DND-41 (cell line): ENCODE measurements at regions not wholly inside any gene's neighbourhood (a gene's known extent, or its start where the extent isn't known, plus 50 kb on each side); places are given as distances from the start of the nearest gene placed in this dataset.

Experiments used
- ATAC-seq: fragments of 200-7000 bp; cut with Tn5 transposase; 3 replicates; pipeline ENCODE4 v1.9.1; 2021; ENCODE audit warnings: low read depth; ENCODE audit not compliant: insufficient read depth
- DNase-seq: peaks from one replicate; pipeline ENCODE4 v3.0.0-alpha.2; 2020
- H2AFZ ChIP-seq: 2 replicates; pipeline ENCODE4 v1.6.0; 2012; ENCODE audit warnings: low read depth, low read length
- H3K27ac ChIP-seq: 2 replicates; pipeline ENCODE4 v1.5.1; 2012; ENCODE audit warnings: low read length, inconsistent platforms
- H3K27me3 ChIP-seq: fragments of 200-600 bp; sonication (generic); 2 replicates; pipeline ENCODE4 v1.6.0; 2012; ENCODE audit warnings: low read length, mild to moderate bottlenecking, inconsistent platforms; ENCODE audit not compliant: insufficient read depth, poor library complexity
- H3K36me3 ChIP-seq: 2 replicates; pipeline ENCODE4 v1.5.1; 2012; ENCODE audit warnings: low read length, inconsistent platforms; ENCODE audit not compliant: insufficient read depth
- H3K4me1 ChIP-seq: 2 replicates; pipeline ENCODE4 v1.5.1; 2012; ENCODE audit warnings: mild to moderate bottlenecking, low read length; ENCODE audit not compliant: insufficient read depth
- H3K4me2 ChIP-seq: 2 replicates; pipeline ENCODE4 v1.6.0; 2012; ENCODE audit warnings: mild to moderate bottlenecking, moderate library complexity, low read length, inconsistent platforms; ENCODE audit not compliant: insufficient read depth
- H3K4me3 ChIP-seq, 2 experiments: fragments of 200-600 bp in 1 of 2; shearing (Covaris generic) in 1 of 2; 2 replicates each; pipeline ENCODE4 v1.5.1; 2012 to 2016; ENCODE audit warnings: inconsistent platforms in 2 of 2, low read length in 2 of 2, mild to moderate bottlenecking in 2 of 2, low read depth in 1 of 2, moderate library complexity in 1 of 2
- H3K79me2 ChIP-seq: 2 replicates; pipeline ENCODE4 v1.6.0; 2012; ENCODE audit warnings: low read length, inconsistent platforms; ENCODE audit not compliant: insufficient read depth
- H3K9ac ChIP-seq: 2 replicates; pipeline ENCODE4 v1.6.0; 2012; ENCODE audit warnings: low read depth, mild to moderate bottlenecking, inconsistent platforms, low read length, moderate library complexity
- H3K9me3 ChIP-seq: 2 replicates; pipeline ENCODE4 v1.5.1; 2012; ENCODE audit warnings: low read length, moderate library complexity, mild to moderate bottlenecking, inconsistent platforms; ENCODE audit not compliant: insufficient read depth, severe bottlenecking
- H4K20me1 ChIP-seq: 2 replicates; pipeline ENCODE4 v1.6.0; 2012; ENCODE audit warnings: low read length; ENCODE audit not compliant: insufficient read depth
- EZH2 ChIP-seq: IDR thresholded peaks from 3 replicates; pipeline ENCODE4 v1.6.1; 2012; ENCODE audit warnings: borderline replicate concordance, low read depth, mild to moderate bottlenecking, moderate library complexity, low read length, inconsistent platforms; ENCODE audit not compliant: severe bottlenecking
- TF ChIP-seq, protein P1 (sequence below): IDR thresholded peaks from 2 replicates; pipeline ENCODE4 v1.5.1; 2012; ENCODE audit warnings: borderline replicate concordance, low read length, moderate library complexity, mild to moderate bottlenecking; ENCODE audit not compliant: poor library complexity, severe bottlenecking; ENCODE audit errors: extremely low read depth

DNA sequence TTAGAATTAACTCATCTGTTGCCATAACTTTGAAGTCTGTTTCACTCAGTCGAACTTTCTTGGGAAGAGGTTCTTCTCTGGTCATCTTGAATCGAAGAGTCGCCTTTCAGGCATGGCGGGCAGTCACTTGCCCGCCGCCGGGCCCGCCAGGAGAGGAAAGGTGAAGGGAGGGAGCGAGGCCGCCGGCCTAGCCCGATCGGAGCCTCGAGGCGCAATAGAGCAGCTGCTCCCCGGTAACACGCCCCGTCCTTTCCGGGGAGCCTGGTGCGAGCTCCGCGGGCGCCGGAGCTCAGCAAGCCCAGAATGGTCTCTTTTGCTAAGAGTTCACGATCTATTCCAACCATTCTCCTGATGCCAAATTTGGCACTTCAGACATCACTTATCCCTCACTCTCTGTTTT lies 591.8 kb downstream of the TFAP2B start:
- Histone ChIP-seq H3K4me1 (no peaks in the 10 kb centered on the region), H3K27ac (no peak overlapping the region)
- TF ChIP-seq, protein P1, sequence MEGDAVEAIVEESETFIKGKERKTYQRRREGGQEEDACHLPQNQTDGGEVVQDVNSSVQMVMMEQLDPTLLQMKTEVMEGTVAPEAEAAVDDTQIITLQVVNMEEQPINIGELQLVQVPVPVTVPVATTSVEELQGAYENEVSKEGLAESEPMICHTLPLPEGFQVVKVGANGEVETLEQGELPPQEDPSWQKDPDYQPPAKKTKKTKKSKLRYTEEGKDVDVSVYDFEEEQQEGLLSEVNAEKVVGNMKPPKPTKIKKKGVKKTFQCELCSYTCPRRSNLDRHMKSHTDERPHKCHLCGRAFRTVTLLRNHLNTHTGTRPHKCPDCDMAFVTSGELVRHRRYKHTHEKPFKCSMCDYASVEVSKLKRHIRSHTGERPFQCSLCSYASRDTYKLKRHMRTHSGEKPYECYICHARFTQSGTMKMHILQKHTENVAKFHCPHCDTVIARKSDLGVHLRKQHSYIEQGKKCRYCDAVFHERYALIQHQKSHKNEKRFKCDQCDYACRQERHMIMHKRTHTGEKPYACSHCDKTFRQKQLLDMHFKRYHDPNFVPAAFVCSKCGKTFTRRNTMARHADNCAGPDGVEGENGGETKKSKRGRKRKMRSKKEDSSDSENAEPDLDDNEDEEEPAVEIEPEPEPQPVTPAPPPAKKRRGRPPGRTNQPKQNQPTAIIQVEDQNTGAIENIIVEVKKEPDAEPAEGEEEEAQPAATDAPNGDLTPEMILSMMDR, result no peak
- TF ChIP-seq EZH2, result no peak

DNA sequence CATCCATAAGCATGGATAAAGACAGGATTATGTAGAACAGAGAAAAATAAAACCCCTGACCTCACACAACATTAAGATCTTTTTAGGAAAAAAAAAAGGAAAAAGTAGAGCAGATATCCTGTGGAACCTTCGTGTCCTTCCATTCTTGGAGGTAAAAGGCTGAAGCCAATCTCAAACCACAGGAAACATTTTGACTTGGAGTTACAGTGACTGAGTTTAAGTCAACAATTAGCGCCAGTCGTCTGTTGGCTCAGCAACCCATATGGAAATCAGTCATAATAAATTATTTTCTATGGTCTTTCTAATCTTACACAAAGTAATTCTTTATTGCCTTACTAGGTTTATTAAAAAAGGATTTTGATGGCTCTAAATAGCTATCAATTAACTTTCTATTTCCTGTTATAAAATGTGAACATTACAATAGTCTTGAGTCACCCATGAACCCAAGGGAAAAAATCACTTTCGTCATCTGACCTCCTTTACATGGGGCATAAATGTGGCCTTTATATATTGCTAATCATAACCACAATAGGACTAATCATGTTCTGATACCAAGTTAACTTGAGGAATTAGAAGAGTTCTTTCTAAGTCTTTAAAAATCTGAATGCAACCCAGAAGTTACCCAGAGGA lies 592.9 kb downstream of the TFAP2B start:
- H3K4me3 ChIP-seq, result no peak overlapping the region
- H3K27ac ChIP-seq, result no peak overlapping the region
- TF ChIP-seq, protein P1, result no peak
- TF ChIP-seq EZH2, result no peak
- no peak overlapping the region for H3K4me2 ChIP-seq
- no peaks in the 10 kb centered on the region for H3K27me3 ChIP-seq
- no peaks in the 10 kb centered on the region for H3K79me2 ChIP-seq
- H3K4me1 ChIP-seq, result no peaks in the 10 kb centered on the region
- no peaks in the 10 kb centered on the region for H3K9me3 ChIP-seq
- no peaks in the 10 kb centered on the region for H4K20me1 ChIP-seq
- ATAC-seq (no peak), DNase-seq (no peak)
- H3K9ac ChIP-seq, result no peak overlapping the region
- H2AFZ ChIP-seq, result no peak overlapping the region
- no peaks in the 10 kb centered on the region for H3K36me3 ChIP-seq

More for the DNA sequence above, 591.8 kb downstream of the TFAP2B start:
- no peak overlapping the region for H2AFZ ChIP-seq
- no peak for ATAC-seq
- H4K20me1 ChIP-seq, result no peaks in the 10 kb centered on the region
- no peak overlapping the region for H3K9ac ChIP-seq
- no peak overlapping the region for H3K4me3 ChIP-seq
- H3K4me2 ChIP-seq, result no peak overlapping the region
- no peak for DNase-seq
- H3K79me2 ChIP-seq, result no peaks in the 10 kb centered on the region
- no peaks in the 10 kb centered on the region for H3K36me3 ChIP-seq
- no peaks in the 10 kb centered on the region for H3K27me3 ChIP-seq
- no peaks in the 10 kb centered on the region for H3K9me3 ChIP-seq

DNA sequence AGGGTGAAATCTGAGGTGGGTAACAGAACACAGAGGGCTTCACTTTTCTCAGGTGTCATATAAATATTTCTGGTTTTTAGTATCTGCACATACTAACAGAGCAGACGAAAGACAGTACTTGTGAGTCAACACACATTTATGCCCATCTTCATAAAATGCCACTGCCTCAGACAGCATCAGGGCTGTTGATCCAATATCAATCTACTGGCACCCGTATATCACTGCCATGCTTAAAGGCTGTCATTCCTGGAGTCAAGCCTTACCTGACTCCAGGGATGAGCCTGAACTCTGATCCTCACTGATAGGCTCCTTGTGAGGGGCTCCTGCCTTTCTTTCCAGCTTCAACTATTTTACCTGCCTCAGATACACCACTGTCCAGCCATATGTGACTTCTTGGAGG lies 595.7 kb downstream of the TFAP2B start:
- Histone ChIP-seq H2AFZ (no peak overlapping the region), H3K36me3 (no peaks in the 10 kb centered on the region), H3K4me3 (no peak overlapping the region), H3K4me1 (no peaks in the 10 kb centered on the region), H3K27me3 (no peaks in the 10 kb centered on the region), H3K79me2 (no peaks in the 10 kb centered on the region), H3K9ac (no peak overlapping the region), H3K9me3 (no peaks in the 10 kb centered on the region), H4K20me1 (no peaks in the 10 kb centered on the region), H3K4me2 (no peak overlapping the region), H3K27ac (no peak overlapping the region)
- DNase-seq (no peak), ATAC-seq (no peak)
- TF ChIP-seq EZH2, result no peak
- TF ChIP-seq, protein P1, result no peak

DNA sequence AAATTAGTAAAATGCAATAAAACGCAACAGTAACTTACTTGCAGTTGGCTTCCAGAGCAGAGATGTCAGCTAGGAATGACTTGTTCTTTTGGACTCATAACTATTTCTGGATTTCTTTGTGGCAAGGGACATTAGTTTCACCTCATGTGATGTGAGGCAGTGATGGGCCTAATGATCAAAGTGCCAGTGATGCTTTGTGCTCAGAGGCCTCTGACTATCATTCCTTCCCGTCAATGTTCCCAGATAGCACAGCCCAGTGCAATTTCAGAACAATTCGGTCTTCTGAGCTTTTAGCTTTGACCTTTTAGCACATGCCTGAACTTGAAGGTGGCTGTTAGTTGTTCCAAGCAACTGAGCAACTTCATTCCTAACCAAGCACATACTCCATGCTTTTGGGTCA lies 596.8 kb downstream of the TFAP2B start:
- Histone ChIP-seq H3K9ac (no peak overlapping the region), H3K4me3 (no peak overlapping the region), H3K27me3 (no peaks in the 10 kb centered on the region), H3K9me3 (no peaks in the 10 kb centered on the region), H3K4me2 (no peak overlapping the region), H4K20me1 (no peaks in the 10 kb centered on the region), H3K4me1 (no peaks in the 10 kb centered on the region), H3K36me3 (no peaks in the 10 kb centered on the region), H2AFZ (no peak overlapping the region; the same call in 1 of the 2 replicates), H3K79me2 (no peaks in the 10 kb centered on the region), H3K27ac (no peak overlapping the region)
- ATAC-seq (no peak), DNase-seq (no peak)
- TF ChIP-seq, protein P1, result no peak
- TF ChIP-seq EZH2, result no peak
